PFSK-1 (cell line): ENCODE measurements at regions not wholly inside any gene's neighbourhood (a gene's known extent, or its start where the extent isn't known, plus 50 kb on each side); places are given as distances from the start of the nearest gene placed in this dataset.

Experiments used
- POLR2AphosphoS5 ChIP-seq: IDR thresholded peaks from 2 replicates; pipeline ENCODE4 v1.6.1; 2012; ENCODE audit warnings: low read depth, mild to moderate bottlenecking, control low read depth, low read length, moderate library complexity
- TAF1 ChIP-seq: IDR thresholded peaks from 2 replicates; pipeline ENCODE4 v1.6.1; 2012; ENCODE audit warnings: low read length, control low read depth, borderline replicate concordance; ENCODE audit not compliant: insufficient read depth
- TF ChIP-seq, protein P1 (sequence below), 2 experiments: IDR thresholded peaks; 2 replicates each; pipeline versions ENCODE4 v1.6.1 to v1.8.0; 2011 to 2012; ENCODE audit warnings: low read depth in 2 of 2, low read length in 2 of 2, control low read depth in 1 of 2, inconsistent platforms in 1 of 2, mild to moderate bottlenecking in 1 of 2, moderate library complexity in 1 of 2; ENCODE audit not compliant: insufficient read depth in 1 of 2

DNA sequence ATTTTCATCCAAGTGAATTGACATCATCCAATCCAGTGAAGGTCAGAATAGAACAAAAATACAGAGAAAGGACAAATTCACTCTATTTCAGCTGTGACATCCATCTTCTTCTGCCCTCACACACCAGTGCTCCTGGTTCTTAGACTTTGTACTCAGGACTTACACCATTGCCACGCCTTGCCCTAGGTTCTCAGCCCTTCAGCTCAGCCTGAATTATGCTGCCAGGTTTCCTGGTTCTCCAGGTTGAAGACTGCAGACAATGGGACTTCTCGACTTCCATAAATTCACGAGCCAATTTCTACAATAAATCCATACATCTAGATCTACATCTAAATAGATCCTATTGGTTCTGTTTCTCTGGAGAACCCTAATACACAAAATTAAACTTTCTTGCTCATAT, 181.2 kb upstream of the KCND2 start:
- TF ChIP-seq POLR2AphosphoS5 (no peak), TAF1 (no peak)
- TF ChIP-seq, protein P1, sequence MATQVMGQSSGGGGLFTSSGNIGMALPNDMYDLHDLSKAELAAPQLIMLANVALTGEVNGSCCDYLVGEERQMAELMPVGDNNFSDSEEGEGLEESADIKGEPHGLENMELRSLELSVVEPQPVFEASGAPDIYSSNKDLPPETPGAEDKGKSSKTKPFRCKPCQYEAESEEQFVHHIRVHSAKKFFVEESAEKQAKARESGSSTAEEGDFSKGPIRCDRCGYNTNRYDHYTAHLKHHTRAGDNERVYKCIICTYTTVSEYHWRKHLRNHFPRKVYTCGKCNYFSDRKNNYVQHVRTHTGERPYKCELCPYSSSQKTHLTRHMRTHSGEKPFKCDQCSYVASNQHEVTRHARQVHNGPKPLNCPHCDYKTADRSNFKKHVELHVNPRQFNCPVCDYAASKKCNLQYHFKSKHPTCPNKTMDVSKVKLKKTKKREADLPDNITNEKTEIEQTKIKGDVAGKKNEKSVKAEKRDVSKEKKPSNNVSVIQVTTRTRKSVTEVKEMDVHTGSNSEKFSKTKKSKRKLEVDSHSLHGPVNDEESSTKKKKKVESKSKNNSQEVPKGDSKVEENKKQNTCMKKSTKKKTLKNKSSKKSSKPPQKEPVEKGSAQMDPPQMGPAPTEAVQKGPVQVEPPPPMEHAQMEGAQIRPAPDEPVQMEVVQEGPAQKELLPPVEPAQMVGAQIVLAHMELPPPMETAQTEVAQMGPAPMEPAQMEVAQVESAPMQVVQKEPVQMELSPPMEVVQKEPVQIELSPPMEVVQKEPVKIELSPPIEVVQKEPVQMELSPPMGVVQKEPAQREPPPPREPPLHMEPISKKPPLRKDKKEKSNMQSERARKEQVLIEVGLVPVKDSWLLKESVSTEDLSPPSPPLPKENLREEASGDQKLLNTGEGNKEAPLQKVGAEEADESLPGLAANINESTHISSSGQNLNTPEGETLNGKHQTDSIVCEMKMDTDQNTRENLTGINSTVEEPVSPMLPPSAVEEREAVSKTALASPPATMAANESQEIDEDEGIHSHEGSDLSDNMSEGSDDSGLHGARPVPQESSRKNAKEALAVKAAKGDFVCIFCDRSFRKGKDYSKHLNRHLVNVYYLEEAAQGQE (IDR thresholded peaks at IDR 0.05; ENCODE audit: insufficient read depth in 1 of 2, low read depth in 2 of 2, low read length in 2 of 2): no peak
